ENCODE measurements at regions not wholly inside any gene's neighbourhood (a gene's known extent, or its start where the extent isn't known, plus 50 kb on each side); places are given as distances from the start of the nearest gene placed in this dataset.

DNA sequence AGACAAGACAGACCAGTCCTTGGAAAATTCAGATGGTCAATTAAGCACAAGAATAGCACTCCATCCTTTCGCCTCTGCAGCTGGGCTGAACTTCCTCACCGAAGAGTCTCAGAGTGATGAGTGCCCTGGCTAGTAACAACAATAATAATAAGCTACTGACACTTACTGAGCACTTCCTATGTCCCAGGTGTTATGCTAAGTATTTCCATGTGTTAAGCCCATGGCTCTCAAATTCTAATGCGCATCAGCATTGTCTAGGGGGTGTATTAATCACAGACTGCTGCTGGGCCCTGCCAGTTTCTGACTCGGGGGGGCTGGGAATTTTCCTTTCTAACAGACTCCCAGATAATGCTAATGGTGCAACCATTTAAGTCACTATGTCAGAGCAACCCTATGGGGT lies 118.2 kb upstream of the LRFN2 start:
- TF ChIP-seq POLR2A (IDR thresholded peaks at IDR 0.05; ENCODE audit: low read depth, low read length), result no peak
- TF ChIP-seq POLR2AphosphoS5 (IDR thresholded peaks at IDR 0.05; ENCODE audit: low read depth, low read length), result no peak
- no peak for TF ChIP-seq TAF1 (IDR thresholded peaks at IDR 0.05; ENCODE audit: borderline replicate concordance, low read depth, low read length)
